NCI-H82 treated with DMSO at 0.1 percent for 48 hours (cell line): ENCODE measurements at regions not wholly inside any gene's neighbourhood (a gene's known extent, or its start where the extent isn't known, plus 50 kb on each side); places are given as distances from the start of the nearest gene placed in this dataset.
"Not testable (repeated sequence)": the region's sequence is repeated elsewhere in the genome, so short reads cannot be mapped to it uniquely, and the experiment has no call there.

Source experiments
- DNase-seq: peaks from one replicate; lab custom pipeline; 2025; ENCODE audit not compliant: unreplicated experiment; lab: John Stamatoyannopoulos, UW

DNA sequence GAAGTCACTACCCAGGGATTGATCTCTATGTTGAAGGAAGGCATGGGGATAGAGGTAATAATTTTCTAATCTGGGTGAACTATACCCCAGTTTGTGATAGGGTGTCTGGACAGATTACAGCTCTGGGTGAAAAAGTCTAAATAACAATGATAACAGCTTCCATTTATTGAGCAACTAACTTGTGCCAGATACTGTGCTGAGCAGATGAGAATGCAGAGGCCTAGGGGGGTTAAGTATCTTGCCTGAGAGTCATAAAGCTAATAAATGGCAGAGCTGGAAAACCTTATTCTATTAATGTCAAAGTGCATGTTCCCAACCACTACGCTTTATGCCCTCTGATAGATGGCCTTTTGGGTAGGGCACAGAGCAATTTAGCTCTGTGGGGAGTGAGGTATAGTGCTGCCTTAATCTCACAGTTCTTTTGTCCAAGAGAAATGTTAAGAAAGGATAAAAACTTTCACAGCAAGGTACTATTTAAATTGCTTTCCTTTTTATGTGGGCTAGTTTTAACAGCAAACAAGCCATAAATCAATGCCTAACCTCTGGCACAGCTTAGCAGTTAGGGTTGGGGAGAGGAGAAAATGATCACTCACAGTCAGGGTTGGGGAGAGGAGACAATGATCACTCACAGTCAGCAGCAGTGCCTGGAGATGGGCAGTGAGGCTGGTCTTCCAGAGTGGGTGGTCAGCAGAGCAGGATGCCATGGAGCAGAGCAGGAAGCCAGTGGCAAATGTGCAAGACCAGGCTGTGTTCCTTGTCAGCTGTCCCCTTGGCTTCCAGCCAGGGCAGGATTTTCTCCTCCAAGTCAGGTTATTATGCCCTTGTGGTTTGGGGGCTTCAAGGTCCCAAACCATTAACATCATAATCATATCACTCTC is 187.0 kb downstream of the CARTPT start:
- DNase-seq: peak; percentile 44

GRCh38 chr5:71907001-71907588 is 188.0 kb downstream of the CARTPT start:
- DNase-seq: no peak

GRCh38 chr5:71907608-71908145 is 188.6 kb downstream of the CARTPT start:
- no peak for DNase-seq

DNA sequence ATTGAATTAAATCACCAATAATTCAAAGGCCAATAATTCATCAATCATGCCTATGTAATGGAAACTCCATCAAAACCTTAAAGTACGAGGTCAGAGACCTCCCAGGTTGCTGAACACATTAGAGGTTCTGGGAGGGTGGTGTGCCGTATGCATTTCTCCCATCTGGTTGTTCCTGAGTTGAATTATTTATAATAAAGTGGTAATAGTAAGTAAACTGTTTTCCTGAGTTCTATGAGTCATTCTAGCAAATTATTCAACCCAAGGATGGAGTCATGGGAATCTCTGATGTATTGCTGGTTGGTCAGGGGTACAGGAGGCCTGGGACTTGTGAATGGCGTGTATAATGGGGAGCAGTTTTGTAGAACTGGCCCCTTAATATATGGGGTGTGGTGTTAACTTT is 191.7 kb downstream of the CARTPT start:
- DNase-seq: no peak

- no peak for DNase-seq
Measured at GRCh38 chr5:71912021-71912420, 192.9 kb downstream of the CARTPT start.

DNA sequence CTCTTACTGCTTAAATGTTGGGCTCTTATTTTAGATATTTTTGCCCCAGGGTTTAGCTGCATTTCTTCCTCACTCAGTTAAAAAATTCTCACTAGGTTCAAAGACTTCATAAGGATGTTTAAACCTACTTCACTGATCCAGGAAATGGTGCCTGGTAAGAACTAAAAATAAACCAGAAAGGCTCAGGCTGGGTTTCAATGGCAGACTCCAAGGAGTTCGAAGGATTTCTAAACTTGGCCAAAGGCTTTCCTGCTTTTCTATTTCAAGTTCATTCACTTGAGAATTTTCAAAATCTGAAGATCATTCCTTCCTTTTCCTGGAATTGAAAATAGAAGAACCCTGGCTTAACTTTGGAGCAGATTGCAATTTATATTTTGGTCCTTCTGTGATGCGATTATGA is 193.0 kb upstream of the MAP1B start:
- DNase-seq: no peak

- no peak for DNase-seq
Measured at GRCh38 chr5:71922584-71923106, 184.6 kb upstream of the MAP1B start.

DNA sequence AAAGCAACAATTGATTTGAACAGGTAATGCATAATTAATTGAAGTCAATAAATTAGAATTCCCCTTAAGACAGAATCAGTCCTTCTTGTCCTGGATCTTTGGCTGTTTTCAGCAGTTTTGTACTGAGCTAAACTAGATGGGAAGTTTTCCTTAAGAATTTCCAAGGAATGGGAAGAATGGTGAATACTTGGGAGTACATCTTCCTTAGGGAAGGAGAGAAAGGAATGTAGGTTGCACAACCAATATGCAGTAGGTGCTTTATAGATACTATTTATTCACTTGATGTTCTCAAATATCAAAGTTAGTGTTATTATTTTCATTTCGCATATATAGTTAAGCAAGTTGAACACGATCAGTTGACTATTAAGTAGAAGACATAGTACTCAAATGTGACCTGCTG is 183.5 kb upstream of the MAP1B start:
- no peak for DNase-seq

DNA sequence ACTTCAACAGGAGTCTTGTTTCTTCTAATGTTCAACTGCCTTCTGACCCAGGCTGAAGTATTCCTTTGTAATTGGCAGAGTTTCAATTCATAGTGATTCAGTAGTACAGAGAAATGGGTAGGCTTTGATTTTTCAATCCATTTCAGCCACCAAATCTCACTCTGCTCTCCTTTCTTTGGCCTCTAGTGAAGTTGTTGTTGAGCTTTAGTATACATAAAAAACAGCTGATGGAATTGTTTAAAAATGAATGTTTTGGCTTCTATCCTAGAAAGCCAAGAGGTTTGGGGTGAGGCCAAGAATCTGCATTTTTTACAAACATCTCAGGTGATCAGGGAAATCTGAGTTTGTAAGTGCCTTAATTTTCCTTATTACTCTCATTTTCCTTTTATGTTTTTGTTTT is 182.9 kb upstream of the MAP1B start:
- no peak for DNase-seq

- no peak for DNase-seq
Measured at GRCh38 chr5:71924980-71925379, 182.3 kb upstream of the MAP1B start.

GRCh38 chr5:71925608-71926091 is 181.6 kb upstream of the MAP1B start:
- no peak for DNase-seq

DNA sequence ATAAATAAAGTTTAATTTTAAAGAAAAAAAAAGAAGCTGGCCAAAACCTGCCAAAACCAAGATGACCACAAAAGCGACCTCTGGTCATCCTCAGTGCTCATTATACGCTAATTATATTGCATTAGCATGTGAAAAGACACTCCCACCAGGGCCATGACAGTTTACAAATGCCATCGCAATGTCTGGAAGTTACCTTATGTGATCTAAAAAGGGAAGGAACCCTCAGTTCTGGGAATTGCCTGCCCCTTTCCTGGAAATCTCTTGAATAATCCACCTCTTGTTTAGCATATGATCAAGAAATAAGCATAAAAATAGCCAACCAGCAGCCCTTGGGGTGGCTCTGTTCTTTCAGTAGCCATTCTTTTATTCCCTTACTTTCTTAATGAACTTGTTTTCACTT is 178.3 kb upstream of the MAP1B start:
- DNase-seq: no peak

GRCh38 chr5:71930554-71930953 is 176.7 kb upstream of the MAP1B start:
- DNase-seq: not testable (repeated sequence)

DNA sequence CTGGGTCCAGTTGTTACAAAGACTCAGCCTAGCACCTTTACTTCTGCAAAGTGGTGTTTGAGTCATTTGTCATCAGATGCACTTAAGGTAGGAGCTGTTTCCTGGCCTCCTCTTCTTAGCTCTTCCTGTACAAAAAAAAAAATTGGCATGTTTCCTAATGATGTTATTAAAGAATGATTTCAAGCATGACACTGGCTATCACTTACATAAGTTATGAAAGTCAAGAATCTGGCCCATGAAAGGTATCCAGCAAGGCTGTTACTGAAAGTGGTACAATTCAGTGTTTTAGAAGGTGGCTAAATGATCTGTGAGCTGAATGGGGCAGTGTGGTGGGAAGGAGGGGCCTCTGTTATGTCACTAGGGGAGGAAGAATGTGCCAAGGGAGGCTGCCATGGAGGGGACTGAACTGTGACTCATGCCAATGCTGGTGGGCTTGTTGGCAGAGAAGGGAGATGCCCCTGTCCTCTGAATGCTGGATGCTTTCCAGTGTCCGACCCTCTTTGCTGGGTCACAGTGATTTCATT is 175.1 kb upstream of the MAP1B start:
- no peak for DNase-seq

GRCh38 chr5:71932655-71933338 is 174.5 kb upstream of the MAP1B start:
- DNase-seq: no peak

DNA sequence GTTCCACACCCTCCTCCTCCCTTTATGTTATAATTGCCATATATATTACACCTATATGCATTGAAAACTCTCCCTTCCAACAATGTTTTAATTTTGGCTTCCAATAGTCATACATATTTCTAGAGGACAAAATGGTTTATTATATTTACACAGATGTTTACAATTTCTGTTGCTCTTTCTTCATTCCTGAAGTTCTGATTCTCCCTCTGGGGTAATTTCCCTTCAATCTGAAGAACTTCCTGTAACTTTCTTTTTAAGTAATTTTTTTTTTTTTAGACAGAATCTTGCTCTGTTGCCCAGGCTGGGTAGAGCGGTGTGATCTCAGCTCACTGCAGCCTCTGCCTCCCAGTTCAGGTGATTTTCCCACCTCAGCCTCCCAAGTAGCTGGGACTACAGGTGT is 173.0 kb upstream of the MAP1B start:
- no peak for DNase-seq

DNA sequence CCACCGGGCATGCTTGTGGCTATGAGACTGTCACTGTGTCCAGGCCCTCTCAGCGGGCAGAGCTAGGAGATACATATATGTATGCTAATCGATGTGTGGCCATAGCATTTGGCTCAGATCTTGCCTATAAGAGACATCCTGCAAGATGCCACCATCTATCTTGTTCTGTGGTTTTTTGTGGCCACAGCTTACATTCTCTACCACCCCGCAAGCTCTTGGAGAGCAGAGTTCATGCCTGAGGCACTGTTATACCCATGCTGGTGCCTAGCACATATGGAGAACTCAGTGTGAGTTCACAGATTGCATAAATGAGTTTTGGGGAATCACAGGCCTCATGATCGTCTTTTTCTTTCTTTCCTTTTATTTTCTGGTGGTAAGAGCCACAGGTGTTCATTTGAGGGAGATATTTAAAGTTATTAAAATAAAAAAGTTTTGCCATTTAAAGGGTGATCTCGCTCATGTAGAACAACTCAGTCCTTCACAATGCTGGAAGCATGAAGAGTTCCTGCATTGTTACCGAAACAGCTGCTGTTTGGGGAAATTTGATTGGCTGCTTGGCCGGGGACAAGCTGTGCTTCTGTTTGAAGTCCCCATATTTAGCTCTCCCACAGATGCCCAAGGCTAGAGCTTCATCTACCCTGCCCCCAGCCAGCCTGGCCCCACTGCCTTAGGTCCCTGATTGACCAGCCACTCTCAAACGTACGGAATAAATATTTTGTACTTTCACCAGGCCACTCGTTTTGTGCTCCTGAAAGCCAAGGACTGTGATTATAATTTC is 169.2 kb upstream of the MAP1B start:
- DNase-seq: no peak

- DNase-seq: no peak
Measured at GRCh38 chr5:71938895-71939294, 168.4 kb upstream of the MAP1B start.

DNA sequence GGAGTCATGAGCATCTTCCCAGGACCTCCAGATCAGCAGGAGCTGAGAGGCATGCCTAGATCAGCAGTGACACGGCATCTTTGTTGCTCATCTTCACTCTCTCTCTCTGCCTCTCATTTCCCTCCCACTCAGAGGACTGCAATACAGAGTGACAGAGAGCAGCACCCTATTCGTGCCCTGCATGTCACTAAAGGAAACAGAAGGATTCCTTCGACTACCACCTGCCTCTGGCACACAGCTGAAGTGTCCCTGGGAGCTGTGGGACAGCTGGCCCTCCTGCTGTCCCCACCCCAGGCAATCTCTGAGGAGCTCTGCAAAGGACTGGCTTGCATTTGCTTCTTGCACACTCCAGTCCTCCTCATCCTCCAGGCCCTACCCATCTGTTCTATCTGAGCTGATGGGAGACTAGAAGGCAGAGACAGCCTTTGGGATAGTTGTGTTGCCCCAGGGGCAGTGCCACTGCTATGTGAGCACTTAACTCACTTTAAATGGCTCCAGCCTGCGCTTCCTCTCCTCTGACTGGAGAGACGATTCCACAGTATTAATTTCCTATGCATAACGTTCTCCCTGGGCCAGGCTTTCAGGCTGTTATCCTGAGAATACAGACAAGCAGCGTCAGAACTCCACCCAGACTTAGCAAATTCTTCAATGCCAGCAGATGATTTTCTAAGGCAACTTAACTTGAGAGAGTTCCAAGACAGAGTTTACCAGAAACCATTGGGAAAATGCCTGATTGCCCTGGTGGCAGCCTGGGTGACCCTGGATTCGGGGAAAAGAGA is 167.6 kb upstream of the MAP1B start:
- no peak for DNase-seq

DNA sequence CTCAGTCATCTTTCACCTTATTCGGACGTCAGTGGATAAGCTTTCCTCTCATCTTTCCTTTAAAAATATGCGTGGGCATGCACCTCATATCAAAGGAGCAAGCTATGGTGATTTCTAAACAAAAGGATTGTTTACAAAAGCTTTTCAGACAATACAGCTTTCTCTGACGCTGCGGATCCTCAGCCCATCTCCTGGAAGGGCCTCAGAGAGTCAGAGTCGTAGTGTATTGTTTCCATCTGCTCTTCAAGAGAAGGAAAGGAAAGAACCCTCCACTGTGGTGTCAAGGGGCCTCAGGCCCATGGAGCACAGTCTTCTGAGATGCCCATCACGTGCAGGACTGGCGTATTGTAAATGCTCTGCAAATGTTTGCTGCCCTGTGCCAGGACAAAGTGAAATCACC is 163.4 kb upstream of the MAP1B start:
- DNase-seq: no peak
